WTC11 (cell line): ENCODE measurements at regions not wholly inside any gene's neighbourhood (a gene's known extent, or its start where the extent isn't known, plus 50 kb on each side); places are given as distances from the start of the nearest gene placed in this dataset.

Source experiments
- ATAC-seq: fragments of 200-7000 bp; cut with Tn5 transposase; 2 replicates; pipeline ENCODE4 v1.10.0; 2021; ENCODE audit warnings: mild to moderate bottlenecking, moderate library complexity
- CTCF ChIA-PET: fragments of 300-600 bp; sonication (Branson Sonifier 250); formaldehyde crosslinking; loops from one replicate; lab custom pipeline; 2021; ENCODE audit warnings: antibody characterized with exemption; lab: Charles Lee
- POLR2A ChIA-PET: fragments of 350-600 bp; sonication (Branson Sonifier 250); formaldehyde crosslinking; loops from one replicate; lab custom pipeline; 2021; ENCODE audit warnings: antibody characterized with exemption; lab: Charles Lee
- DNase-seq: peaks from one replicate; pipeline ENCODE4 v3.0.0; 2021; ENCODE audit warnings: low spot score
- H3K27ac Mint-ChIP-seq: 2 replicates; pipeline ENCODE4 v1.8.0; 2021; ENCODE audit warnings: mixed read lengths
- H3K27me3 Mint-ChIP-seq: 2 replicates; pipeline ENCODE4 v1.8.0; 2021; ENCODE audit warnings: low read depth, mild to moderate bottlenecking, moderate library complexity, mixed read lengths
- H3K36me3 Mint-ChIP-seq: 2 replicates; pipeline ENCODE4 v1.8.0; 2021; ENCODE audit warnings: mixed read lengths
- H3K4me1 Mint-ChIP-seq: 2 replicates; pipeline ENCODE4 v1.8.0; 2022; ENCODE audit warnings: mixed read lengths
- H3K4me3 Mint-ChIP-seq: 2 replicates; pipeline ENCODE4 v1.8.0; 2021; ENCODE audit warnings: mild to moderate bottlenecking, moderate library complexity, mixed read lengths
- H3K9me3 Mint-ChIP-seq: 2 replicates; pipeline ENCODE4 v1.8.0; 2021; ENCODE audit warnings: mixed read lengths
- AFF4 ChIP-seq: sonication (generic); formaldehyde crosslinking; IDR thresholded peaks from 2 replicates; pipeline ENCODE4 v1.8.1; 2023; ENCODE audit warnings: mild to moderate bottlenecking, missing genetic modification reagents, borderline replicate concordance
- ARID4B ChIP-seq: sonication (generic); formaldehyde crosslinking; IDR thresholded peaks from 2 replicates; pipeline ENCODE4 v1.8.0; 2023; ENCODE audit warnings: missing genetic modification reagents, mild to moderate bottlenecking, borderline replicate concordance
- CREB1 ChIP-seq: sonication (generic); formaldehyde crosslinking; IDR thresholded peaks from 2 replicates; pipeline ENCODE4 v1.8.0; 2023; ENCODE audit warnings: mild to moderate bottlenecking, missing genetic modification reagents
- CTCF ChIP-seq: fragments of 200-600 bp; IDR thresholded peaks from 2 replicates; pipeline ENCODE4 v1.8.0; 2022; ENCODE audit warnings: antibody characterized with exemption
- EMX1 ChIP-seq: fragments of 250-450 bp; sonication (Bioruptor Pico); IDR thresholded peaks from 2 replicates; pipeline ENCODE4 v1.8.0; 2021; ENCODE audit warnings: mild to moderate bottlenecking
- GTF2I ChIP-seq: fragments of 250-450 bp; sonication (Bioruptor Pico); conservative IDR thresholded peaks from 2 replicates; pipeline ENCODE4 v1.4.0; 2021; ENCODE audit warnings: mild to moderate bottlenecking
- JUN ChIP-seq: sonication (generic); formaldehyde crosslinking; IDR thresholded peaks from 2 replicates; pipeline ENCODE4 v1.8.0; 2023; ENCODE audit warnings: mild to moderate bottlenecking, missing genetic modification reagents
- KAT7 ChIP-seq: sonication (generic); formaldehyde crosslinking; IDR thresholded peaks from 2 replicates; pipeline ENCODE4 v1.8.1; 2023; ENCODE audit warnings: missing genetic modification reagents, mild to moderate bottlenecking, borderline replicate concordance
- MLX ChIP-seq: sonication (generic); formaldehyde crosslinking; IDR thresholded peaks from 2 replicates; pipeline ENCODE4 v1.8.1; 2023; ENCODE audit warnings: mild to moderate bottlenecking, missing genetic modification reagents, moderate library complexity
- NFYB ChIP-seq: sonication (generic); formaldehyde crosslinking; conservative IDR thresholded peaks from 2 replicates; pipeline ENCODE4 v1.8.0; 2022; ENCODE audit warnings: low read depth, missing genetic modification reagents
- NR1H2 ChIP-seq: sonication (generic); formaldehyde crosslinking; IDR thresholded peaks from 2 replicates; pipeline ENCODE4 v1.9.0; 2021; ENCODE audit warnings: mild to moderate bottlenecking, moderate library complexity, missing genetic modification reagents
- OVOL2 ChIP-seq: fragments of 250-450 bp; sonication (Bioruptor Pico); IDR thresholded peaks from 2 replicates; pipeline ENCODE4 v1.9.0; 2021; ENCODE audit warnings: mild to moderate bottlenecking, borderline replicate concordance
- PREB ChIP-seq: sonication (generic); formaldehyde crosslinking; IDR thresholded peaks from 2 replicates; pipeline ENCODE4 v1.8.1; 2022; ENCODE audit warnings: mild to moderate bottlenecking, missing genetic modification reagents, moderate library complexity, borderline replicate concordance
- PRRX2 ChIP-seq: fragments of 250-450 bp; sonication (Bioruptor Pico); IDR thresholded peaks from 2 replicates; pipeline ENCODE4 v1.8.0; 2021; ENCODE audit warnings: mild to moderate bottlenecking
- RELA ChIP-seq: sonication (generic); formaldehyde crosslinking; IDR thresholded peaks from 2 replicates; pipeline ENCODE4 v1.8.1; 2022; ENCODE audit warnings: missing genetic modification reagents, mild to moderate bottlenecking, borderline replicate concordance
- TP53 ChIP-seq: sonication (generic); formaldehyde crosslinking; IDR thresholded peaks from 2 replicates; pipeline ENCODE4 v1.8.1; 2023; ENCODE audit warnings: mild to moderate bottlenecking, missing genetic modification reagents
- ZNF263 ChIP-seq: sonication (generic); formaldehyde crosslinking; IDR thresholded peaks from 2 replicates; pipeline ENCODE4 v1.8.1; 2022; ENCODE audit warnings: low read depth, mild to moderate bottlenecking, moderate library complexity, missing genetic modification reagents
- ZNF416 ChIP-seq: fragments of 250-450 bp; sonication (Bioruptor Pico); IDR thresholded peaks from 2 replicates; pipeline ENCODE4 v1.9.0; 2021; ENCODE audit warnings: mild to moderate bottlenecking, inconsistent platforms

- Mint-ChIP-seq H3K27me3 (no peaks in the 10 kb centered on the region), H3K4me1 (peaks cover 15% of the 10 kb centered on the region), H3K9me3 (no peaks in the 10 kb centered on the region), H3K27ac (no peak overlapping the region), H3K4me3 (no peak overlapping the region)
- no peak for DNase-seq
- CTCF ChIA-PET, result no interaction called here
- POLR2A ChIA-PET, result no interaction called here
- TF ChIP-seq RELA (CRISPR knock-in tag) (no peak), NFYB (CRISPR knock-in tag) (no peak), ARID4B (CRISPR knock-in tag) (no peak), CREB1 (CRISPR knock-in tag) (no peak), OVOL2 (CRISPR knock-in tag) (no peak), PRRX2 (CRISPR knock-in tag) (no peak), JUN (no peak), CTCF (no peak), PREB (CRISPR knock-in tag) (no peak), KAT7 (CRISPR knock-in tag) (no peak), AFF4 (no peak), GTF2I (no peak), TP53 (CRISPR knock-in tag) (no peak), MLX (no peak), EMX1 (CRISPR knock-in tag) (no peak), ZNF416 (CRISPR knock-in tag) (no peak), NR1H2 (no peak), ZNF263 (CRISPR knock-in tag) (no peak)
- TF ChIP-seq, all 79 proteins: peak for 0
- H3K36me3 Mint-ChIP-seq, result no peaks in the 10 kb centered on the region
- ATAC-seq, result peak; percentile 52
These were observed 2126.4 kb upstream of the TENM3 start for GRCh38 chr4:180116840-180117239.
